ENCODE measurements at regions not wholly inside any gene's neighbourhood (a gene's known extent, or its start where the extent isn't known, plus 50 kb on each side); places are given as distances from the start of the nearest gene placed in this dataset.

GRCh38 chr10:29117781-29118180, 171.1 kb upstream of the LYZL1 start (continued):
- TF ChIP-seq ZNF462 (CRISPR knock-in tag; IDR thresholded peaks at IDR 0.05) (no peak), JUNB (IDR thresholded peaks at IDR 0.05; ENCODE audit: unreplicated experiment) (no peak), EZH2 (IDR thresholded peaks at IDR 0.05; ENCODE audit: low read depth, unreplicated experiment) (no peak), EZH2phosphoT487 (IDR thresholded peaks at IDR 0.05; ENCODE audit: unreplicated experiment) (no peak), NANOG (IDR thresholded peaks at IDR 0.05; ENCODE audit: borderline replicate concordance) (no peak), POLR2AphosphoS5 (IDR thresholded peaks at IDR 0.05; ENCODE audit: low read depth) (no peak), STAT1 (IDR thresholded peaks at IDR 0.05; ENCODE audit: unreplicated experiment) (no peak), CTCF (conservative IDR thresholded peaks at IDR 0.05; ENCODE audit: low read depth in 2 of 2) (no peak)

GRCh38 chr10:29119374-29119773, 169.5 kb upstream of the LYZL1 start:
- H3K27me3 Mint-ChIP-seq (ENCODE audit: insufficient read depth, low read depth, poor library complexity): no peaks in the 10 kb centered on the region
- no peaks in the 10 kb centered on the region; the same call in 1 of the 2 replicates for H3K4me1 ChIP-seq (ENCODE audit: insufficient read depth)
- 0 out of 2 replicates have a peak overlapping the region, but pooled peaks have one; percentile 15 for H3K27ac ChIP-seq (ENCODE audit: low read depth)
- H3K79me2 ChIP-seq (replicated peaks; ENCODE audit: insufficient read depth): no peaks in the 10 kb centered on the region
- H3K4me2 ChIP-seq: no peak overlapping the region
- no peak overlapping the region for H3K4me3 ChIP-seq
- no peaks in the 10 kb centered on the region for H4K20me1 ChIP-seq (replicated peaks; ENCODE audit: insufficient read depth)
- DNase-seq (ENCODE audit: low spot score) (peak; percentile 94), ATAC-seq (peak; percentile 94)
- no peaks in the 10 kb centered on the region for H3F3A ChIP-seq (replicated peaks; ENCODE audit: low read depth)
- no peak overlapping the region for H3K4me3 Mint-ChIP-seq
- peaks cover 6% of the 10 kb centered on the region; the same call in 2 of the 3 replicates for H3K4me1 Mint-ChIP-seq
- no peak overlapping the region; the same call in 1 of the 2 replicates for H3K27ac Mint-ChIP-seq
- H3K9me2 ChIP-seq (ENCODE audit: insufficient read depth): peaks cover 4% of the 10 kb centered on the region; the same call in 1 of the 2 replicates
- H3K36me3 Mint-ChIP-seq (ENCODE audit: low read depth): peaks cover 30% of the 10 kb centered on the region
- H3K27me3 ChIP-seq (ENCODE audit: insufficient read depth): no peaks in the 10 kb centered on the region
- H3K36me3 ChIP-seq (ENCODE audit: insufficient read depth): 0 out of 2 replicates have a peak, but pooled peaks cover 3% of the 10 kb centered on the region
- H3K9me3 Mint-ChIP-seq: peaks cover 38% of the 10 kb centered on the region
- H2AFZ ChIP-seq: peak overlapping the region; percentile 88
- TF ChIP-seq ZNF462 (CRISPR knock-in tag; IDR thresholded peaks at IDR 0.05): no peak

Measured in GM23338 (cell line).